HepG2 (cell line): ENCODE measurements at regions not wholly inside any gene's neighbourhood (a gene's known extent, or its start where the extent isn't known, plus 50 kb on each side); places are given as distances from the start of the nearest gene placed in this dataset.

Source experiments
- ATAC-seq: fragments of 200-7000 bp; cut with Tn5 transposase; 3 replicates; pipeline ENCODE4 v1.9.1; 2020; ENCODE audit warnings: mild to moderate bottlenecking, moderate library complexity
- BruUV-seq: library from RNA; stranded (reverse); fragments of 400-500 nt; replicated peaks from 2 replicates; lab custom pipeline; 2021; lab: Mats Ljungman, UMichigan
- CTCF ChIA-PET: fragments of 300-600 bp; formaldehyde crosslinking; extraction: SDS; loops from one replicate; lab custom pipeline; 2021; ENCODE audit warnings: low total read pairs, inconsistent platforms, low intra/inter-chr PET ratio; lab: Yijun Ruan, JAX
- POLR2A ChIA-PET: fragments of 350-600 bp; sonication (Branson Sonifier 250); formaldehyde crosslinking; loops from one replicate; lab custom pipeline; 2020; ENCODE audit warnings: antibody characterized with exemption, inconsistent platforms; lab: Yijun Ruan, JAX
- DNase-seq: peaks from one replicate; pipeline ENCODE4 v3.0.0-alpha.2; 2015; ENCODE audit warnings: low spot score
- FAIRE-seq: peaks from 3 replicates; lab custom pipeline; 2011; peaks lifted over from hg19 to GRCh38; lab: Jason Lieb, UNC
- H2AFZ ChIP-seq: one replicate; pipeline ENCODE4 v1.6.1; 2011; ENCODE audit warnings: low read length, inconsistent platforms
- H3K27ac ChIP-seq: fragments of 300-600 bp; 3 replicates; pipeline ENCODE4 v1.8.0; 2011; ENCODE audit warnings: mixed run types, mild to moderate bottlenecking, mixed read lengths, low read length, inconsistent platforms; ENCODE audit not compliant: insufficient read depth; ENCODE audit errors: extremely low read length
- H3K27me3 ChIP-seq, 2 experiments: fragments of 200-600 bp in 1 of 2; 2 replicates in 1 of 2; 3 replicates in 1 of 2; pipeline versions ENCODE4 v1.6.0 to v1.8.0; 2011; ENCODE audit warnings: low read length in 2 of 2, mild to moderate bottlenecking in 2 of 2, moderate library complexity in 2 of 2, inconsistent platforms in 1 of 2; ENCODE audit not compliant: insufficient read depth in 2 of 2, control insufficient read depth in 1 of 2
- H3K36me3 ChIP-seq, 2 experiments: fragments of 200-600 bp in 1 of 2; replicated peaks in 1 of 2; 2 replicates in 1 of 2; 3 replicates in 1 of 2; pipeline versions ENCODE4 v1.5.1 to v1.8.0; 2011; ENCODE audit warnings: low read length in 2 of 2, inconsistent platforms in 1 of 2; ENCODE audit not compliant: insufficient read depth in 2 of 2, control insufficient read depth in 1 of 2
- H3K4me1 ChIP-seq: 2 replicates; pipeline ENCODE4 v1.5.1; 2012; ENCODE audit warnings: low read length, inconsistent platforms; ENCODE audit not compliant: insufficient read depth
- H3K4me2 ChIP-seq: 2 replicates; pipeline ENCODE4 v1.6.0; 2011; ENCODE audit warnings: low read depth, low read length, inconsistent platforms
- H3K4me3 ChIP-seq, 3 experiments: fragments of 200-600 bp in 1 of 3; sonication (generic), shearing (Covaris generic) in 1 of 3; replicated peaks in 1 of 3; 2 replicates each; pipeline ENCODE4 v1.5.1; 2011 to 2016; ENCODE audit warnings: low read length in 3 of 3, inconsistent platforms in 2 of 3, low read depth in 2 of 3, mild to moderate bottlenecking in 2 of 3, control low read depth in 1 of 3, mixed read lengths in 1 of 3; ENCODE audit not compliant: insufficient read depth in 1 of 3
- H3K79me2 ChIP-seq: one replicate; pipeline ENCODE4 v1.6.1; 2011; ENCODE audit warnings: low read length, inconsistent platforms; ENCODE audit not compliant: insufficient read depth
- H3K9ac ChIP-seq: 2 replicates; pipeline ENCODE4 v1.6.0; 2011; ENCODE audit warnings: mild to moderate bottlenecking, low read depth, low read length, inconsistent platforms; ENCODE audit not compliant: insufficient read depth
- H3K9me3 ChIP-seq: 2 replicates; pipeline ENCODE4 v1.5.1; 2012; ENCODE audit warnings: mild to moderate bottlenecking, low read length
- H4K20me1 ChIP-seq: 2 replicates; pipeline ENCODE4 v1.6.0; 2011; ENCODE audit warnings: inconsistent platforms, mild to moderate bottlenecking, low read length, moderate library complexity; ENCODE audit not compliant: insufficient read depth
- CREBL2 ChIP-seq: sonication (generic); formaldehyde crosslinking; IDR thresholded peaks from 2 replicates; pipeline ENCODE4 v1.8.1; 2023; ENCODE audit warnings: missing genetic modification reagents, mild to moderate bottlenecking, borderline replicate concordance
- NFATC3 ChIP-seq: sonication (generic); formaldehyde crosslinking; IDR thresholded peaks from 2 replicates; pipeline ENCODE4 v1.5.1; 2020; ENCODE audit warnings: mild to moderate bottlenecking, missing genetic modification reagents
- PAXIP1 ChIP-seq: sonication (generic); formaldehyde crosslinking; conservative IDR thresholded peaks from 2 replicates; pipeline ENCODE4 v1.4.0; 2020; ENCODE audit warnings: mild to moderate bottlenecking, missing genetic modification reagents, moderate library complexity
- RBM39 ChIP-seq: fragments of 200-400 bp; formaldehyde crosslinking; IDR thresholded peaks from one replicate; pipeline ENCODE4 v1.6.1; 2018; ENCODE audit warnings: antibody characterized with exemption, mild to moderate bottlenecking, low read depth, low read length; ENCODE audit not compliant: poor library complexity, severe bottlenecking
- REL ChIP-seq: sonication (generic); formaldehyde crosslinking; conservative IDR thresholded peaks from 2 replicates; pipeline ENCODE4 v1.8.0; 2022; ENCODE audit warnings: mild to moderate bottlenecking, missing genetic modification reagents, moderate library complexity
- SMARCC2 ChIP-seq: fragments of 450-650 bp; IDR thresholded peaks from 2 replicates; pipeline ENCODE4 v1.6.1; 2017; ENCODE audit warnings: antibody characterized with exemption, mild to moderate bottlenecking
- YEATS4 ChIP-seq: sonication (generic); formaldehyde crosslinking; IDR thresholded peaks from 2 replicates; pipeline ENCODE4 v1.4.0; 2020; ENCODE audit warnings: missing genetic modification reagents, borderline replicate concordance
- ZNF10 ChIP-seq: sonication (generic); formaldehyde crosslinking; IDR thresholded peaks from 2 replicates; pipeline ENCODE4 v1.4.0; 2020; ENCODE audit warnings: mild to moderate bottlenecking, low read depth, missing genetic modification reagents, borderline replicate concordance
- ZNF17 ChIP-seq: sonication (generic); formaldehyde crosslinking; IDR thresholded peaks from 2 replicates; pipeline ENCODE4 v1.5.0; 2020; ENCODE audit warnings: mild to moderate bottlenecking, missing genetic modification reagents
- ZXDC ChIP-seq: sonication (generic); formaldehyde crosslinking; IDR thresholded peaks from 2 replicates; pipeline ENCODE4 v1.5.0; 2020; ENCODE audit warnings: mild to moderate bottlenecking, missing genetic modification reagents
- WGBS: methylation state at CpG from one replicate; pipeline ENCODE4 v1.1.6; 2017; ENCODE audit warnings: low lambda C conversion rate; 5-methylcytosine and 5-hydroxymethylcytosine counted together
- in situ Hi-C: cut with HindIII; loops from 2 replicates; pipeline ENCODE4 v1.10.0; 2017; ENCODE audit warnings: low pct_unique_long_range_greater_than_20kb; ENCODE audit not compliant: extremely low pct_ligation_motif_present
- intact Hi-C: fragments of 100-400 bp; cut with micrococcal nuclease; formaldehyde crosslinking; loops from one replicate; pipeline ENCODE4 v1.10.0; 2022; ENCODE audit not compliant: unreplicated experiment
- TF ChIP-seq, protein P1 (sequence below): IDR thresholded peaks from 2 replicates; pipeline ENCODE4 v1.6.1; 2016; ENCODE audit warnings: mild to moderate bottlenecking
- TF ChIP-seq, protein P2 (sequence below): sonication (generic); formaldehyde crosslinking; conservative IDR thresholded peaks from 2 replicates; pipeline ENCODE4 v1.4.0; 2020; ENCODE audit warnings: missing genetic modification reagents
- TF ChIP-seq, protein P3 (sequence below): IDR thresholded peaks from 2 replicates; pipeline ENCODE4 v1.6.1; 2016; ENCODE audit warnings: missing compliant biosample characterization, missing genetic modification reagents, borderline replicate concordance

DNA sequence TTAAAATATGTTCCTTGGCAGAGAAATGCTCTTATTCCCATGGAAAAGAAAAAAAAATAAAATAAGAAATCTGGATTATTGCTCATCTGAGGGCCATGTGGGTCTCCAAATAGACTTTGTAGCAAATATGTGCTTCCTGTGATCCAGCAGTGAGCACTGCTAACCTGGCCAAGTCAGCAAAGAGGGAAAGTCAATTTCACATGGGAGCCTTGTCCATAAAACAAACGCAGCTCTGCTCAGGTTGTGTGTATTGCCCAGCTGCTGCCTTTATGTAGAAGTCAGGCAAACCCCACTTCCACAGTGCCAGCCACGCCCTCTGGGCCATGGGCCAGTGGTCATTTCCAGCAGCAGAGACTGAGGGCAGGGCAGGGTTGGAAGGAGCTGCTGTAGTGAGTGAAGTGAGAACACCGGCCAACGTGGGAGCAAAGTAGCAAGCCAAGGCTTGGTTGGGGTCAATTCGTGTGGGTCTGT is 174.3 kb downstream of the LYPLAL1 start:
- H3K4me1 ChIP-seq: no peaks in the 10 kb centered on the region
- in situ Hi-C loops (no loop called here), intact Hi-C loops (no loop called here)
- H3K36me3 ChIP-seq: no peaks in the 10 kb centered on the region
- ATAC-seq (no peak), DNase-seq (no peak), FAIRE-seq (no peak)
- H3K4me3 ChIP-seq: no peak overlapping the region
- no peaks in the 10 kb centered on the region for H4K20me1 ChIP-seq
- no peak overlapping the region for H2AFZ ChIP-seq
- POLR2A ChIA-PET: no interaction called here
- H3K27me3 ChIP-seq: no peaks in the 10 kb centered on the region
- no peak overlapping the region for H3K9ac ChIP-seq
- CTCF ChIA-PET: no interaction called here
- no peaks in the 10 kb centered on the region for H3K79me2 ChIP-seq
- WGBS: 45% methylated on average over 5 of the region's 5 CpGs
- no TSS peak for BruUV-seq
- H3K9me3 ChIP-seq: peaks cover 20% of the 10 kb centered on the region
- H3K27ac ChIP-seq: no peak overlapping the region
- no peak overlapping the region for H3K4me2 ChIP-seq
- no peak for TF ChIP-seq REL (CRISPR knock-in tag)
- TF ChIP-seq SMARCC2: no peak
- TF ChIP-seq ZNF10 (CRISPR knock-in tag): no peak
- TF ChIP-seq YEATS4 (CRISPR knock-in tag): no peak
- TF ChIP-seq ZNF17 (CRISPR knock-in tag): no peak
- TF ChIP-seq, protein P1, sequence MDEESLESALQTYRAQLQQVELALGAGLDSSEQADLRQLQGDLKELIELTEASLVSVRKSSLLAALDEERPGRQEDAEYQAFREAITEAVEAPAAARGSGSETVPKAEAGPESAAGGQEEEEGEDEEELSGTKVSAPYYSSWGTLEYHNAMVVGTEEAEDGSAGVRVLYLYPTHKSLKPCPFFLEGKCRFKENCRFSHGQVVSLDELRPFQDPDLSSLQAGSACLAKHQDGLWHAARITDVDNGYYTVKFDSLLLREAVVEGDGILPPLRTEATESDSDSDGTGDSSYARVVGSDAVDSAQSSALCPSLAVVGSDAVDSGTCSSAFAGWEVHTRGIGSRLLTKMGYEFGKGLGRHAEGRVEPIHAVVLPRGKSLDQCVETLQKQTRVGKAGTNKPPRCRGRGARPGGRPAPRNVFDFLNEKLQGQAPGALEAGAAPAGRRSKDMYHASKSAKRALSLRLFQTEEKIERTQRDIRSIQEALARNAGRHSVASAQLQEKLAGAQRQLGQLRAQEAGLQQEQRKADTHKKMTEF: no peak
- no peak for TF ChIP-seq CREBL2 (CRISPR knock-in tag)
- TF ChIP-seq PAXIP1 (CRISPR knock-in tag): no peak
- no peak for TF ChIP-seq ZXDC
- TF ChIP-seq RBM39: no peak
- TF ChIP-seq, protein P2, sequence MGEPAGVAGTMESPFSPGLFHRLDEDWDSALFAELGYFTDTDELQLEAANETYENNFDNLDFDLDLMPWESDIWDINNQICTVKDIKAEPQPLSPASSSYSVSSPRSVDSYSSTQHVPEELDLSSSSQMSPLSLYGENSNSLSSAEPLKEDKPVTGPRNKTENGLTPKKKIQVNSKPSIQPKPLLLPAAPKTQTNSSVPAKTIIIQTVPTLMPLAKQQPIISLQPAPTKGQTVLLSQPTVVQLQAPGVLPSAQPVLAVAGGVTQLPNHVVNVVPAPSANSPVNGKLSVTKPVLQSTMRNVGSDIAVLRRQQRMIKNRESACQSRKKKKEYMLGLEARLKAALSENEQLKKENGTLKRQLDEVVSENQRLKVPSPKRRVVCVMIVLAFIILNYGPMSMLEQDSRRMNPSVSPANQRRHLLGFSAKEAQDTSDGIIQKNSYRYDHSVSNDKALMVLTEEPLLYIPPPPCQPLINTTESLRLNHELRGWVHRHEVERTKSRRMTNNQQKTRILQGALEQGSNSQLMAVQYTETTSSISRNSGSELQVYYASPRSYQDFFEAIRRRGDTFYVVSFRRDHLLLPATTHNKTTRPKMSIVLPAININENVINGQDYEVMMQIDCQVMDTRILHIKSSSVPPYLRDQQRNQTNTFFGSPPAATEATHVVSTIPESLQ: no peak
- TF ChIP-seq, protein P3, sequence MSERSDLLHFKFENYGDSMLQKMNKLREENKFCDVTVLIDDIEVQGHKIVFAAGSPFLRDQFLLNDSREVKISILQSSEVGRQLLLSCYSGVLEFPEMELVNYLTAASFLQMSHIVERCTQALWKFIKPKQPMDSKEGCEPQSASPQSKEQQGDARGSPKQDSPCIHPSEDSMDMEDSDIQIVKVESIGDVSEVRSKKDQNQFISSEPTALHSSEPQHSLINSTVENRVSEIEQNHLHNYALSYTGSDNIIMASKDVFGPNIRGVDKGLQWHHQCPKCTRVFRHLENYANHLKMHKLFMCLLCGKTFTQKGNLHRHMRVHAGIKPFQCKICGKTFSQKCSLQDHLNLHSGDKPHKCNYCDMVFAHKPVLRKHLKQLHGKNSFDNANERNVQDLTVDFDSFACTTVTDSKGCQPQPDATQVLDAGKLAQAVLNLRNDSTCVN (CRISPR knock-in tag): no peak
- TF ChIP-seq NFATC3: no peak
